SK-N-SH treated with all-trans-retinoic acid at 6 μM for 48 hours (cell line): ENCODE measurements at regions not wholly inside any gene's neighbourhood (a gene's known extent, or its start where the extent isn't known, plus 50 kb on each side); places are given as distances from the start of the nearest gene placed in this dataset.

Experiments used
- ATAC-seq: fragments of 200-7000 bp; cut with Tn5 transposase; 3 replicates; pipeline ENCODE4 v1.9.1; 2020; ENCODE audit warnings: mild to moderate bottlenecking, moderate library complexity
- ARNTL ChIP-seq: fragments of 450-650 bp; formaldehyde crosslinking; IDR thresholded peaks from 2 replicates; pipeline ENCODE4 v1.5.0; 2020; ENCODE audit warnings: low read depth, mild to moderate bottlenecking, moderate library complexity, borderline replicate concordance
- BACH2 ChIP-seq: fragments of 250-450 bp; sonication (Bioruptor Pico); IDR thresholded peaks from 2 replicates; pipeline ENCODE4 v1.9.0; 2021; ENCODE audit warnings: mild to moderate bottlenecking, borderline replicate concordance
- CSDC2 ChIP-seq: fragments of 250-450 bp; sonication (Bioruptor Pico); IDR thresholded peaks from 2 replicates; pipeline ENCODE4 v1.5.0; 2020; ENCODE audit warnings: mild to moderate bottlenecking, moderate library complexity
- ESRRG ChIP-seq: fragments of 250-450 bp; sonication (Bioruptor Pico); IDR thresholded peaks from 2 replicates; pipeline ENCODE4 v1.6.1; 2021; ENCODE audit warnings: mild to moderate bottlenecking
- GLIS3 ChIP-seq: fragments of 250-450 bp; sonication (Bioruptor Pico); IDR thresholded peaks from 2 replicates; pipeline ENCODE4 v1.5.0; 2020; ENCODE audit warnings: mild to moderate bottlenecking, moderate library complexity
- ISL1 ChIP-seq: fragments of 250-450 bp; sonication (Bioruptor Pico); IDR thresholded peaks from 2 replicates; pipeline ENCODE4 v2.1.2; 2022; ENCODE audit warnings: mild to moderate bottlenecking, moderate library complexity
- OSR1 ChIP-seq: fragments of 250-450 bp; sonication (Bioruptor Pico); IDR thresholded peaks from 2 replicates; pipeline ENCODE4 v1.8.0; 2022; ENCODE audit warnings: moderate library complexity, mild to moderate bottlenecking, inconsistent platforms
- PPARA ChIP-seq: fragments of 250-450 bp; sonication (Bioruptor Pico); IDR thresholded peaks from 2 replicates; pipeline ENCODE4 v1.5.0; 2020; ENCODE audit warnings: mild to moderate bottlenecking, borderline replicate concordance
- RARB ChIP-seq: fragments of 250-450 bp; sonication (Bioruptor Pico); IDR thresholded peaks from 2 replicates; pipeline ENCODE4 v1.8.0; 2021; ENCODE audit warnings: mild to moderate bottlenecking, moderate library complexity
- SNAI2 ChIP-seq: fragments of 250-450 bp; sonication (Bioruptor Pico); IDR thresholded peaks from 2 replicates; pipeline ENCODE4 v1.5.0; 2020; ENCODE audit warnings: mild to moderate bottlenecking, moderate library complexity
- TCF4 ChIP-seq: fragments of 250-450 bp; sonication (Bioruptor Pico); IDR thresholded peaks from 2 replicates; pipeline ENCODE4 v1.8.0; 2021; ENCODE audit warnings: mild to moderate bottlenecking, moderate library complexity, borderline replicate concordance
- TOX ChIP-seq: fragments of 250-450 bp; sonication (Bioruptor Pico); IDR thresholded peaks from 2 replicates; pipeline ENCODE4 v1.8.0; 2021; ENCODE audit warnings: mild to moderate bottlenecking, moderate library complexity, borderline replicate concordance
- ZC3H10 ChIP-seq: fragments of 250-450 bp; sonication (Bioruptor Pico); IDR thresholded peaks from 2 replicates; pipeline ENCODE4 v1.5.1; 2021; ENCODE audit warnings: mild to moderate bottlenecking, moderate library complexity
- ZFP3 ChIP-seq: fragments of 250-450 bp; sonication (Bioruptor Pico); IDR thresholded peaks from 2 replicates; pipeline ENCODE4 v1.5.0; 2020; ENCODE audit warnings: mild to moderate bottlenecking, moderate library complexity
- ZFP30 ChIP-seq: fragments of 450-650 bp; formaldehyde crosslinking; IDR thresholded peaks from 2 replicates; pipeline ENCODE4 v1.5.0; 2022; ENCODE audit warnings: mild to moderate bottlenecking, moderate library complexity
- ZNF565 ChIP-seq: fragments of 450-650 bp; formaldehyde crosslinking; conservative IDR thresholded peaks from 2 replicates; pipeline ENCODE4 v1.5.0; 2020; ENCODE audit warnings: low read depth, mild to moderate bottlenecking, moderate library complexity
- ZNF70 ChIP-seq: fragments of 450-650 bp; formaldehyde crosslinking; IDR thresholded peaks from 2 replicates; pipeline ENCODE4 v1.5.0; 2020; ENCODE audit warnings: mild to moderate bottlenecking, moderate library complexity
- ZNF8 ChIP-seq: fragments of 450-650 bp; formaldehyde crosslinking; IDR thresholded peaks from 2 replicates; pipeline ENCODE4 v1.5.0; 2020; ENCODE audit warnings: mild to moderate bottlenecking, moderate library complexity
- TF ChIP-seq, protein P1 (sequence below): fragments of 250-450 bp; sonication (Bioruptor Pico); IDR thresholded peaks from 2 replicates; pipeline ENCODE4 v1.5.1; 2020; ENCODE audit warnings: low read depth, mild to moderate bottlenecking, moderate library complexity
- TF ChIP-seq, protein P2 (sequence below): fragments of 250-450 bp; sonication (Bioruptor Pico); IDR thresholded peaks from 2 replicates; pipeline ENCODE4 v1.5.1; 2021; ENCODE audit warnings: mild to moderate bottlenecking, moderate library complexity
- TF ChIP-seq, protein P3 (sequence below): fragments of 250-450 bp; sonication (Bioruptor Pico); IDR thresholded peaks from 2 replicates; pipeline ENCODE4 v1.8.0; 2020; ENCODE audit warnings: mild to moderate bottlenecking, moderate library complexity, borderline replicate concordance
- TF ChIP-seq, protein P4 (sequence below): fragments of 250-450 bp; sonication (Bioruptor Pico); IDR thresholded peaks from 2 replicates; pipeline ENCODE4 v1.8.0; 2021; ENCODE audit warnings: low read depth, mild to moderate bottlenecking, moderate library complexity, borderline replicate concordance

DNA sequence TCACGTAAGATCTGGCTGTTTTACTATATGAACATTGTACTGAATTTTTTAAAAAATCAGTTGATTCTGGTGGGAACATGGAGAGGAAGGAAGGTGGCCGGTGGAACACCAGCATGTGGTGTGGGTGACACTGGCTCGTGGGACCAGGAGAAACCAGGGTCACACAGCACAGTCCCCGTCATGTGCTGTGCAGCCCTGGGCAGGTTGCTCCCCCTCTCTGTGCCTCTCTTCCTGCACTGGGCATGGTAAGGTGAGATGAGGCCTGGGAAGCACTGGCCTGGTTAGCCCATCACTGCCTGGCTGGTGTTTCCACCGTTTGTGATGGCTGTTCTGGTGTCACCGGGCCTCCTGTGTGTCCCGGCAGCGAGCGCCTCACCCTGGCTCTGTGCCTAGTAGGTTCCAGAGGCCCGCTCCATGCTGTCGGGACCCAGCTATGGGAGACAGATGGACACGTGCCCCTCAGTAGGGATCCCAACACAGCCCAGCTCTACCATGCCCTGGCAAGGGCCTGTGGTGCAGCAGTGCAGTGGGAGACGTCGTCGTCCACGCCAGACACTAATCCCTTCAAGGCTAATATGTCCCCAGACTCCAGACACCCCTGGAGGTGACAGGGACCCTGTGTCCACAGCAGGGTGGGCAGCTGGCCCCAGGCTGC, 88.2 kb upstream of the LINC01488 start:
- ATAC-seq = no peak
- TF ChIP-seq BACH2 (CRISPR knock-in tag) = no peak
- TF ChIP-seq, all 23 proteins: peak for 0

DNA sequence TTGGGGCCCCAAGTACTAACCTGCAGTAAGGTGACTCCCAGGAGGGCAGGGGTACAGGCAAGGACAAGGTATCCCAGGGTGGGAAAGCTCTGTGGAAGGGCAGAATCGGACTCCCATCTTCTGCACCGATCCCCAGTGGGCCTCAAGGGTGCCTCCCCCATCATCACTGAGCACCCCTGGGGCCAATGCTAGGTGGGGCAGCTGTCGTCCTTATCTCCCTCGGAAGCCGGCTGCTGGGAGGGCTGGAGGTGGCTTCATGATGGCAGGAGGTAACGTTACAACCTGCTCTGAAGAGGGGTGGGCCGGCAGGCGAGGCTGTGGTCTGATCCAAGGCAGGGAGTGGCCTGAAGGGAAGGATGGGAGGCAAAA, 87.6 kb upstream of the LINC01488 start:
- ATAC-seq = no peak
- no peak for TF ChIP-seq RARB
- no peak for TF ChIP-seq TCF4
- no peak for TF ChIP-seq OSR1
- no peak for TF ChIP-seq ZFP3 (CRISPR knock-in tag)
- no peak for TF ChIP-seq ESRRG
- no peak for TF ChIP-seq ZNF565 (CRISPR knock-in tag)
- TF ChIP-seq GLIS3 (CRISPR knock-in tag) = no peak
- TF ChIP-seq, protein P1, sequence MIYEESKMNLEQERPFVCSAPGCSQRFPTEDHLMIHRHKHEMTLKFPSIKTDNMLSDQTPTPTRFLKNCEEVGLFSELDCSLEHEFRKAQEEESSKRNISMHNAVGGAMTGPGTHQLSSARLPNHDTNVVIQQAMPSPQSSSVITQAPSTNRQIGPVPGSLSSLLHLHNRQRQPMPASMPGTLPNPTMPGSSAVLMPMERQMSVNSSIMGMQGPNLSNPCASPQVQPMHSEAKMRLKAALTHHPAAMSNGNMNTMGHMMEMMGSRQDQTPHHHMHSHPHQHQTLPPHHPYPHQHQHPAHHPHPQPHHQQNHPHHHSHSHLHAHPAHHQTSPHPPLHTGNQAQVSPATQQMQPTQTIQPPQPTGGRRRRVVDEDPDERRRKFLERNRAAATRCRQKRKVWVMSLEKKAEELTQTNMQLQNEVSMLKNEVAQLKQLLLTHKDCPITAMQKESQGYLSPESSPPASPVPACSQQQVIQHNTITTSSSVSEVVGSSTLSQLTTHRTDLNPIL = no peak
- TF ChIP-seq ISL1 (CRISPR knock-in tag) = no peak
- TF ChIP-seq ZNF8 = no peak
- TF ChIP-seq PPARA (CRISPR knock-in tag) = no peak
- TF ChIP-seq, protein P2, sequence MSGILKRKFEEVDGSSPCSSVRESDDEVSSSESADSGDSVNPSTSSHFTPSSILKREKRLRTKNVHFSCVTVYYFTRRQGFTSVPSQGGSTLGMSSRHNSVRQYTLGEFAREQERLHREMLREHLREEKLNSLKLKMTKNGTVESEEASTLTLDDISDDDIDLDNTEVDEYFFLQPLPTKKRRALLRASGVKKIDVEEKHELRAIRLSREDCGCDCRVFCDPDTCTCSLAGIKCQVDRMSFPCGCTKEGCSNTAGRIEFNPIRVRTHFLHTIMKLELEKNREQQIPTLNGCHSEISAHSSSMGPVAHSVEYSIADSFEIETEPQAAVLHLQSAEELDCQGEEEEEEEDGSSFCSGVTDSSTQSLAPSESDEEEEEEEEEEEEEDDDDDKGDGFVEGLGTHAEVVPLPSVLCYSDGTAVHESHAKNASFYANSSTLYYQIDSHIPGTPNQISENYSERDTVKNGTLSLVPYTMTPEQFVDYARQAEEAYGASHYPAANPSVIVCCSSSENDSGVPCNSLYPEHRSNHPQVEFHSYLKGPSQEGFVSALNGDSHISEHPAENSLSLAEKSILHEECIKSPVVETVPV (CRISPR knock-in tag) = no peak
- TF ChIP-seq, protein P3, sequence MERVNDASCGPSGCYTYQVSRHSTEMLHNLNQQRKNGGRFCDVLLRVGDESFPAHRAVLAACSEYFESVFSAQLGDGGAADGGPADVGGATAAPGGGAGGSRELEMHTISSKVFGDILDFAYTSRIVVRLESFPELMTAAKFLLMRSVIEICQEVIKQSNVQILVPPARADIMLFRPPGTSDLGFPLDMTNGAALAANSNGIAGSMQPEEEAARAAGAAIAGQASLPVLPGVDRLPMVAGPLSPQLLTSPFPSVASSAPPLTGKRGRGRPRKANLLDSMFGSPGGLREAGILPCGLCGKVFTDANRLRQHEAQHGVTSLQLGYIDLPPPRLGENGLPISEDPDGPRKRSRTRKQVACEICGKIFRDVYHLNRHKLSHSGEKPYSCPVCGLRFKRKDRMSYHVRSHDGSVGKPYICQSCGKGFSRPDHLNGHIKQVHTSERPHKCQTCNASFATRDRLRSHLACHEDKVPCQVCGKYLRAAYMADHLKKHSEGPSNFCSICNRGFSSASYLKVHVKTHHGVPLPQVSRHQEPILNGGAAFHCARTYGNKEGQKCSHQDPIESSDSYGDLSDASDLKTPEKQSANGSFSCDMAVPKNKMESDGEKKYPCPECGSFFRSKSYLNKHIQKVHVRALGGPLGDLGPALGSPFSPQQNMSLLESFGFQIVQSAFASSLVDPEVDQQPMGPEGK (CRISPR knock-in tag) = no peak
- no peak for TF ChIP-seq ZFP30 (CRISPR knock-in tag)
- no peak for TF ChIP-seq ARNTL (CRISPR knock-in tag)
- TF ChIP-seq ZC3H10 = no peak

DNA sequence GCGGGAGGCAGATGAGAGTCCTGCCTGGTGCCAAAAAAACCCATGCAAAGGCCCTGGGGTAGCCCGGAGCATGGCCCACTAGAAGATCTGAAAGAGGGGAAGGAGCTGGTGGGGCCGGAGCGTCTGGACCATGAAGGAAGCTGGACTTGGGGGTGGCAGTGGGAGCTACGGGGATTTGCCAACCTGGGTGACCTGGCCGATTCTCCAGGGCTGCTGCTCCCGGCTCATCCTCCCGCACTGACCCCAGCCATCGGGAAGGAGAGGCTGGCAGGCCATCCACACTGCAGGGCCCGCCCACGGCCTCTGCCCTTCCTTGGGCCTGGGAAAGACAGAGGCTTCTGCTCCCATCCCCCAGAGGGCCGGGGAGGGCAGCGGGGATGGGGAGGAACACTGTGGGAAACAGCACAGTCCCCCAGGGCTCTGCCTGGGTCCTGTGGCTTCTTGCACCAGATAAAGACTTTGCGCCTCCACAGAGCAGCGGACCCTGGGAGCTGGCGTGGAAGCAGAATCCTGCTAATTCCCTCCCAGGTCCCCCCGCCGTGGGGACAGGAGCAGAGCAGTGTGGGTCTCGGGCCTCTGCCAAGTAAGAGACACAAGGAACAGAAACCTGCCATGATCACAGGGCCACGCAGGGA, 87.1 kb upstream of the LINC01488 start:
- TF ChIP-seq CSDC2 (no peak), ESRRG (no peak), ZNF8 (no peak), ZFP30 (CRISPR knock-in tag) (no peak), OSR1 (no peak), GLIS3 (CRISPR knock-in tag) (no peak), ARNTL (CRISPR knock-in tag) (no peak), ZC3H10 (no peak), ISL1 (CRISPR knock-in tag) (no peak), TOX (CRISPR knock-in tag) (no peak), SNAI2 (CRISPR knock-in tag) (no peak), TCF4 (no peak), BACH2 (CRISPR knock-in tag) (no peak), ZNF70 (CRISPR knock-in tag) (no peak), PPARA (CRISPR knock-in tag) (no peak)
- TF ChIP-seq, protein P3 (CRISPR knock-in tag) = no peak
- TF ChIP-seq, protein P1 = no peak
- TF ChIP-seq, protein P4, sequence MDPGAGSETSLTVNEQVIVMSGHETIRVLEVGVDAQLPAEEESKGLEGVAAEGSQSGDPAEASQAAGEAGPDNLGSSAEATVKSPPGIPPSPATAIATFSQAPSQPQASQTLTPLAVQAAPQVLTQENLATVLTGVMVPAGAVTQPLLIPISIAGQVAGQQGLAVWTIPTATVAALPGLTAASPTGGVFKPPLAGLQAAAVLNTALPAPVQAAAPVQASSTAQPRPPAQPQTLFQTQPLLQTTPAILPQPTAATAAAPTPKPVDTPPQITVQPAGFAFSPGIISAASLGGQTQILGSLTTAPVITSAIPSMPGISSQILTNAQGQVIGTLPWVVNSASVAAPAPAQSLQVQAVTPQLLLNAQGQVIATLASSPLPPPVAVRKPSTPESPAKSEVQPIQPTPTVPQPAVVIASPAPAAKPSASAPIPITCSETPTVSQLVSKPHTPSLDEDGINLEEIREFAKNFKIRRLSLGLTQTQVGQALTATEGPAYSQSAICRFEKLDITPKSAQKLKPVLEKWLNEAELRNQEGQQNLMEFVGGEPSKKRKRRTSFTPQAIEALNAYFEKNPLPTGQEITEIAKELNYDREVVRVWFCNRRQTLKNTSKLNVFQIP (CRISPR knock-in tag) = no peak
- no peak for ATAC-seq
